Breast epithelium (tissue), 4 donors: ENCODE measurements at regions not wholly inside any gene's neighbourhood (a gene's known extent, or its start where the extent isn't known, plus 50 kb on each side); places are given as distances from the start of the nearest gene placed in this dataset.

Experiments
- DNase-seq, 2 donors: peaks; one replicate each; pipeline ENCODE4 v3.0.0-alpha.2; 2019; ENCODE audit warnings: low spot score in 2 of 2
- H3K27ac ChIP-seq, 2 donors: fragments of 200-600 bp; sonication (generic) in 1 of 2; one replicate each; pipeline ENCODE4 v1.5.1; 2016 to 2019; ENCODE audit warnings: mild to moderate bottlenecking in 1 of 2
- H3K27me3 ChIP-seq, 2 donors: fragments of 200-600 bp; sonication (generic) in 1 of 2; one replicate each; pipeline versions ENCODE4 v1.5.1 to v1.6.0; 2017 to 2019; ENCODE audit warnings: control low read depth in 1 of 2, mild to moderate bottlenecking in 1 of 2
- H3K36me3 ChIP-seq: fragments of 200-600 bp; one replicate; pipeline ENCODE4 v1.5.1; 2019
- H3K4me1 ChIP-seq, 2 donors: fragments of 200-600 bp; sonication (generic); one replicate each; pipeline ENCODE4 v1.5.1; 2016 to 2019; ENCODE audit warnings: control low read depth in 1 of 2
- H3K4me3 ChIP-seq, 3 donors: fragments of 200-600 bp; sonication (generic); 1 replicate in 2 of 3; 2 replicates in 1 of 3; pipeline ENCODE4 v1.5.1; 2016 to 2019; ENCODE audit warnings: mild to moderate bottlenecking in 3 of 3, moderate library complexity in 2 of 3
- H3K9me3 ChIP-seq, 2 donors: fragments of 200-600 bp; sonication (generic) in 1 of 2; one replicate each; pipeline ENCODE4 v1.5.1; 2016 to 2019; ENCODE audit warnings: control low read depth in 1 of 2
- CTCF ChIP-seq, 3 donors: fragments of 450-650 bp; IDR thresholded peaks; one replicate each; pipeline ENCODE4 v1.5.1; 2016 to 2017; ENCODE audit warnings: antibody characterized with exemption in 3 of 3, mild to moderate bottlenecking in 3 of 3, moderate library complexity in 3 of 3
- POLR2A ChIP-seq: fragments of 450-650 bp; IDR thresholded peaks from one replicate; pipeline ENCODE4 v1.6.1; 2016; ENCODE audit warnings: antibody characterized with exemption, mild to moderate bottlenecking, moderate library complexity
- POLR2AphosphoS5 ChIP-seq, 3 donors: sonication (generic); formaldehyde crosslinking; IDR thresholded peaks; one replicate each; pipeline ENCODE4 v1.6.1; 2017; ENCODE audit warnings: antibody characterized with exemption in 3 of 3
- intact Hi-C: fragments of 100-400 bp; cut with DNase I; formaldehyde crosslinking; loops from one replicate; pipeline ENCODE4 v1.15.1; 2023; ENCODE audit warnings: low total_unique reads

- Histone ChIP-seq H3K27ac (no peak overlapping the region), H3K9me3 (no peaks in the 10 kb centered on the region), H3K4me1 (no peaks in the 10 kb centered on the region), H3K36me3 (no peaks in the 10 kb centered on the region), H3K27me3 (no peaks in the 10 kb centered on the region), H3K4me3 (no peak overlapping the region)
- no peak for DNase-seq
- intact Hi-C loops = no loop called here
- no peak for TF ChIP-seq POLR2AphosphoS5 (IDR thresholded peaks at IDR 0.05)
- no peak for TF ChIP-seq POLR2A
- no peak for TF ChIP-seq CTCF (IDR thresholded peaks at IDR 0.05)
Measured at GRCh38 chr20:23162887-23163286, 76.8 kb upstream of the CD93 start.

GRCh38 chr20:23161968-23162696, 76.0 kb upstream of the CD93 start:
- DNase-seq = peak; percentile 54 to 67
- intact Hi-C loops = no loop called here
- no peak for TF ChIP-seq CTCF (IDR thresholded peaks at IDR 0.05)
- TF ChIP-seq POLR2A = no peak
- TF ChIP-seq POLR2AphosphoS5 (IDR thresholded peaks at IDR 0.05) = no peak
- H3K36me3 ChIP-seq = no peaks in the 10 kb centered on the region
- no peak overlapping the region for H3K4me3 ChIP-seq
- no peaks in the 10 kb centered on the region for H3K9me3 ChIP-seq
- H3K27me3 ChIP-seq = no peaks in the 10 kb centered on the region
- no peaks in the 10 kb centered on the region for H3K4me1 ChIP-seq
- peak overlapping the region in 1 of 2 donors; percentile 41 for H3K27ac ChIP-seq

- peak overlapping the region; percentile 10 to 41 for H3K27ac ChIP-seq
- no peaks in the 10 kb centered on the region for H3K9me3 ChIP-seq
- H3K4me3 ChIP-seq = no peak overlapping the region
- no peaks in the 10 kb centered on the region for H3K36me3 ChIP-seq
- DNase-seq = no peak
- intact Hi-C loops = no loop called here
- H3K27me3 ChIP-seq = no peaks in the 10 kb centered on the region
- TF ChIP-seq POLR2AphosphoS5 (IDR thresholded peaks at IDR 0.05) (no peak), POLR2A (no peak), CTCF (IDR thresholded peaks at IDR 0.05) (no peak)
- H3K4me1 ChIP-seq = no peaks in the 10 kb centered on the region
Measured at GRCh38 chr20:23161244-23161891, 75.2 kb upstream of the CD93 start.

DNA sequence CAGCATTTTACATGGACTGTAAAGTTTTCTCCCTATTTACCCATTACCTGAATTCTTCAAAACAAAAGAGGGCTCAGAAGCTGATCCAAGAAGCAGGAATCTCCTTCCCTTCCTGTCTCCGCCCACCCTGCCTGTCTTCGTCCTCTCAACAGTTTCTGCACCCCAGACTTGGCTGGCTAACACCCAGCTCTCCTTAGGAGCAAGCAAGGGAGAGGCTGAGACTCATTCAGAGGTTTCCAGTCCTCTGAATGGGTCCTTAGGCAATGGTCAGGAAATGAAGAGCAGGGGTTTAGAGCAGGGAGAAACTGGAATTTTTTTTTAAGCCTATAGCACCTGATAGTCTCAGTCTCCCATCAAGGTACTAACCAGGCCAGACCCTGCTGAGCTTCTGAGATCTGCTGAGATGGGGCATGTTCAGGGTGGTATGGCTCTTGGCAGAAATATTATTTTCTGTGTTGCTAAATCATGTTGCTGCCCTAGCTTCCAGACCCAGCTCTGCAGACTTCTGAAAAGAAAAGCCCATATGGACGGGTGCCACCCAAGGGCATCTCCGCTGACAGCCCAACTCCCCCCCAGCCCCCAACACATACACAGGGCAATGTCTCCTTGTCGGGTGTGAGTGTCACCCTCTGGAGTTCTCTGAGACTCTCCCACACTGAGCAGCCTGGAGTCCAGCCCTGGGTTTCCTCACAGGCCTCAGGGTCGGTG, 74.6 kb upstream of the CD93 start:
- Histone ChIP-seq H3K9me3 (no peaks in the 10 kb centered on the region), H3K36me3 (no peaks in the 10 kb centered on the region), H3K27ac (peak overlapping the region; percentile 10 to 41), H3K4me3 (no peak overlapping the region), H3K27me3 (no peaks in the 10 kb centered on the region), H3K4me1 (no peaks in the 10 kb centered on the region)
- TF ChIP-seq CTCF (IDR thresholded peaks at IDR 0.05) (no peak), POLR2A (no peak), POLR2AphosphoS5 (IDR thresholded peaks at IDR 0.05) (no peak)
- DNase-seq = no peak
- intact Hi-C loops = no loop called here

GRCh38 chr20:23159947-23160318, 73.8 kb upstream of the CD93 start:
- TF ChIP-seq POLR2AphosphoS5 (IDR thresholded peaks at IDR 0.05) (no peak), CTCF (IDR thresholded peaks at IDR 0.05) (no peak), POLR2A (no peak)
- intact Hi-C loops = no loop called here
- Histone ChIP-seq H3K4me3 (no peak overlapping the region), H3K27ac (peak overlapping the region; percentile 10 to 80), H3K27me3 (no peaks in the 10 kb centered on the region), H3K4me1 (no peaks in the 10 kb centered on the region), H3K9me3 (no peaks in the 10 kb centered on the region), H3K36me3 (no peaks in the 10 kb centered on the region)
- no peak for DNase-seq
